K562 (cell line): ENCODE measurements at regions not wholly inside any gene's neighbourhood (a gene's known extent, or its start where the extent isn't known, plus 50 kb on each side); places are given as distances from the start of the nearest gene placed in this dataset.
"Not testable (repeated sequence)": the region's sequence is repeated elsewhere in the genome, so short reads cannot be mapped to it uniquely, and the experiment has no call there.

Experiments used
- ATAC-seq: fragments of 200-7000 bp; cut with Tn5 transposase; 3 replicates; pipeline ENCODE4 v1.9.1; 2020; ENCODE audit warnings: moderate library complexity
- BruUV-seq: library from RNA; stranded (reverse); fragments of 400-500 nt; replicated peaks from 2 replicates; lab custom pipeline; 2021; lab: Mats Ljungman, UMichigan
- CTCF ChIA-PET: fragments of 300-600 bp; formaldehyde crosslinking; extraction: SDS; loops from one replicate; lab custom pipeline; 2021; ENCODE audit warnings: low intra/inter-chr PET ratio; lab: Yijun Ruan, JAX
- POLR2A ChIA-PET: fragments of 300-600, 350-650 bp; sonication (Branson Sonifier 250); formaldehyde crosslinking; extraction: SDS; loops from one replicate; lab custom pipeline; 2021; ENCODE audit warnings: antibody characterized with exemption, inconsistent platforms; lab: Yijun Ruan, JAX
- DNase-seq, 4 experiments: peaks; one replicate each; pipeline versions ENCODE4 v3.0.0 to v3.0.0-alpha.2; 2011 to 2018; ENCODE audit warnings: low spot score in 3 of 4, mixed read lengths in 3 of 4; ENCODE audit errors: extremely low read depth in 1 of 4
- FAIRE-seq: peaks from 2 replicates; lab custom pipeline; 2011; peaks lifted over from hg19 to GRCh38; lab: Jason Lieb, UNC
- H2AFZ ChIP-seq: 2 replicates; pipeline ENCODE4 v1.6.0; 2011; ENCODE audit warnings: low read depth, low read length, control low read depth, inconsistent platforms
- H3K27ac ChIP-seq: fragments of 200-600 bp; 3 replicates; pipeline ENCODE4 v1.8.0; 2011; ENCODE audit warnings: low read depth, mild to moderate bottlenecking, control low read depth, inconsistent platforms, low read length, moderate library complexity, mixed read lengths; ENCODE audit errors: extremely low read depth
- H3K27me3 ChIP-seq, 2 experiments: fragments of 300-600 bp in 1 of 2; 2 replicates in 1 of 2; 3 replicates in 1 of 2; pipeline versions ENCODE4 v1.6.0 to v1.8.0; 2011; ENCODE audit warnings: inconsistent platforms in 2 of 2, low read length in 2 of 2, mild to moderate bottlenecking in 1 of 2, mixed read lengths in 1 of 2, moderate library complexity in 1 of 2; ENCODE audit not compliant: control insufficient read depth in 2 of 2, insufficient read depth in 2 of 2
- H3K36me3 ChIP-seq: fragments of 300-600 bp; 3 replicates; pipeline ENCODE4 v1.8.0; 2011; ENCODE audit warnings: mild to moderate bottlenecking, low read length, inconsistent platforms; ENCODE audit not compliant: control insufficient read depth, insufficient read depth
- H3K4me1 ChIP-seq, 2 experiments: fragments of 200-600 bp in 1 of 2; replicated peaks in 1 of 2; 2 replicates in 1 of 2; 3 replicates in 1 of 2; pipeline versions ENCODE4 v1.5.1 to v1.8.0; 2011; ENCODE audit warnings: inconsistent platforms in 2 of 2, low read length in 2 of 2, mild to moderate bottlenecking in 1 of 2, mixed read lengths in 1 of 2, moderate library complexity in 1 of 2; ENCODE audit not compliant: control insufficient read depth in 2 of 2, insufficient read depth in 2 of 2
- H3K4me2 ChIP-seq: 2 replicates; pipeline ENCODE4 v1.6.1; 2011; ENCODE audit warnings: low read length, control low read depth, inconsistent platforms, mixed read lengths; ENCODE audit not compliant: insufficient read depth
- H3K4me3 ChIP-seq: fragments of 200-600 bp; sonication (generic), shearing (Covaris generic); 2 replicates; pipeline ENCODE4 v1.5.1; 2016; ENCODE audit warnings: control low read depth, inconsistent platforms
- H3K79me2 ChIP-seq: fragments of 200-600 bp; 3 replicates; pipeline ENCODE4 v1.8.0; 2011; ENCODE audit warnings: low read length, inconsistent platforms; ENCODE audit not compliant: control insufficient read depth, insufficient read depth
- H3K9ac ChIP-seq, 2 experiments: 2 replicates each; pipeline versions ENCODE4 v1.6.0 to v1.6.1; 2011; ENCODE audit warnings: low read depth in 2 of 2, low read length in 2 of 2, control low read depth in 1 of 2, inconsistent platforms in 1 of 2, mild to moderate bottlenecking in 1 of 2, mixed read lengths in 1 of 2; ENCODE audit not compliant: insufficient read depth in 1 of 2
- H3K9me1 ChIP-seq: one replicate; pipeline ENCODE4 v1.6.0; 2011; ENCODE audit warnings: inconsistent platforms, mild to moderate bottlenecking, low read length, moderate library complexity; ENCODE audit not compliant: control insufficient read depth, insufficient read depth
- H3K9me3 ChIP-seq: replicated peaks from 2 replicates; pipeline ENCODE4 v1.5.1; 2011; ENCODE audit warnings: low read depth, low read length, inconsistent platforms; ENCODE audit not compliant: control insufficient read depth, insufficient read depth
- H4K20me1 ChIP-seq: replicated peaks from 2 replicates; pipeline ENCODE4 v1.6.1; 2011; ENCODE audit warnings: low read length, inconsistent platforms, mixed read lengths; ENCODE audit not compliant: control insufficient read depth, insufficient read depth
- KAT2B ChIP-seq: IDR thresholded peaks from one replicate; pipeline ENCODE4 v1.6.1; 2012; ENCODE audit warnings: low read depth, mild to moderate bottlenecking, control low read depth, inconsistent platforms, low read length, moderate library complexity
- SNIP1 ChIP-seq: fragments of 450-650 bp; IDR thresholded peaks from 2 replicates; pipeline ENCODE4 v1.7.1; 2017; ENCODE audit warnings: low read depth, mild to moderate bottlenecking
- ZNF184 ChIP-seq: sonication (generic); formaldehyde crosslinking; IDR thresholded peaks from 2 replicates; pipeline ENCODE4 v1.5.0; 2020; ENCODE audit warnings: missing genetic modification reagents
- ZNF263 ChIP-seq: sonication (generic); formaldehyde crosslinking; IDR thresholded peaks from 2 replicates; pipeline ENCODE4 v1.8.0; 2022; ENCODE audit warnings: mild to moderate bottlenecking, missing genetic modification reagents, borderline replicate concordance
- WGBS: fragments of 100-300 bp; shearing (Covaris generic); methylation state at CpG from one replicate; pipeline ENCODE4 v1.1.6; 2016; ENCODE audit warnings: low coverage, mixed read lengths; ENCODE audit not compliant: insufficient coverage; ENCODE audit errors: missing lambda C conversion rate; 5-methylcytosine and 5-hydroxymethylcytosine counted together
- in situ Hi-C: fragments of 300-500 bp; cut with MboI; formaldehyde crosslinking; loops from 4 replicates; pipeline ENCODE4 v1.15.0; 2018; ENCODE audit warnings: inconsistent platforms, mixed read lengths
- intact Hi-C: fragments of 100-400 bp; cut with micrococcal nuclease; formaldehyde crosslinking; loops from 2 replicates; pipeline ENCODE4 v1.14.2; 2022
- TF ChIP-seq, protein P1 (sequence below): fragments of 200-800 bp; sonication (Bioruptor generic); IDR thresholded peaks from 2 replicates; pipeline ENCODE4 v1.6.1; 2016; ENCODE audit warnings: missing genetic modification characterization, missing compliant biosample characterization

- TF ChIP-seq, protein P1, sequence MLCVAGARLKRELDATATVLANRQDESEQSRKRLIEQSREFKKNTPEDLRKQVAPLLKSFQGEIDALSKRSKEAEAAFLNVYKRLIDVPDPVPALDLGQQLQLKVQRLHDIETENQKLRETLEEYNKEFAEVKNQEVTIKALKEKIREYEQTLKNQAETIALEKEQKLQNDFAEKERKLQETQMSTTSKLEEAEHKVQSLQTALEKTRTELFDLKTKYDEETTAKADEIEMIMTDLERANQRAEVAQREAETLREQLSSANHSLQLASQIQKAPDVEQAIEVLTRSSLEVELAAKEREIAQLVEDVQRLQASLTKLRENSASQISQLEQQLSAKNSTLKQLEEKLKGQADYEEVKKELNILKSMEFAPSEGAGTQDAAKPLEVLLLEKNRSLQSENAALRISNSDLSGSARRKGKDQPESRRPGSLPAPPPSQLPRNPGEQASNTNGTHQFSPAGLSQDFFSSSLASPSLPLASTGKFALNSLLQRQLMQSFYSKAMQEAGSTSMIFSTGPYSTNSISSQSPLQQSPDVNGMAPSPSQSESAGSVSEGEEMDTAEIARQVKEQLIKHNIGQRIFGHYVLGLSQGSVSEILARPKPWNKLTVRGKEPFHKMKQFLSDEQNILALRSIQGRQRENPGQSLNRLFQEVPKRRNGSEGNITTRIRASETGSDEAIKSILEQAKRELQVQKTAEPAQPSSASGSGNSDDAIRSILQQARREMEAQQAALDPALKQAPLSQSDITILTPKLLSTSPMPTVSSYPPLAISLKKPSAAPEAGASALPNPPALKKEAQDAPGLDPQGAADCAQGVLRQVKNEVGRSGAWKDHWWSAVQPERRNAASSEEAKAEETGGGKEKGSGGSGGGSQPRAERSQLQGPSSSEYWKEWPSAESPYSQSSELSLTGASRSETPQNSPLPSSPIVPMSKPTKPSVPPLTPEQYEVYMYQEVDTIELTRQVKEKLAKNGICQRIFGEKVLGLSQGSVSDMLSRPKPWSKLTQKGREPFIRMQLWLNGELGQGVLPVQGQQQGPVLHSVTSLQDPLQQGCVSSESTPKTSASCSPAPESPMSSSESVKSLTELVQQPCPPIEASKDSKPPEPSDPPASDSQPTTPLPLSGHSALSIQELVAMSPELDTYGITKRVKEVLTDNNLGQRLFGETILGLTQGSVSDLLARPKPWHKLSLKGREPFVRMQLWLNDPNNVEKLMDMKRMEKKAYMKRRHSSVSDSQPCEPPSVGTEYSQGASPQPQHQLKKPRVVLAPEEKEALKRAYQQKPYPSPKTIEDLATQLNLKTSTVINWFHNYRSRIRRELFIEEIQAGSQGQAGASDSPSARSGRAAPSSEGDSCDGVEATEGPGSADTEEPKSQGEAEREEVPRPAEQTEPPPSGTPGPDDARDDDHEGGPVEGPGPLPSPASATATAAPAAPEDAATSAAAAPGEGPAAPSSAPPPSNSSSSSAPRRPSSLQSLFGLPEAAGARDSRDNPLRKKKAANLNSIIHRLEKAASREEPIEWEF (CRISPR knock-in tag) = no peak
- no peak for TF ChIP-seq KAT2B
- no peak for TF ChIP-seq SNIP1
- TF ChIP-seq ZNF184 (CRISPR knock-in tag) = no peak
- TF ChIP-seq ZNF263 (CRISPR knock-in tag) = no peak
Measured at GRCh38 chr7:112942981-112943380, 143.6 kb downstream of the GPR85 start (continued).

GRCh38 chr7:112942125-112942524 lies 144.5 kb downstream of the GPR85 start:
- FAIRE-seq, H3K27ac ChIP-seq, H2AFZ ChIP-seq, DNase-seq, ATAC-seq, H3K9me3 ChIP-seq, H3K4me2 ChIP-seq, H3K9me1 ChIP-seq, POLR2A ChIA-PET, in situ Hi-C loops, H3K9ac ChIP-seq, CTCF ChIA-PET, H4K20me1 ChIP-seq, H3K27me3 ChIP-seq, H3K4me3 ChIP-seq, H3K4me1 ChIP-seq, H3K36me3 ChIP-seq, BruUV-seq: not testable (repeated sequence)
- peaks cover 20% of the 10 kb centered on the region for H3K79me2 ChIP-seq
- 67% methylated on average over 6 of the region's 6 CpGs for WGBS
- intact Hi-C loops = loop anchor here (5.0 kb wide), 1 partner anchor 200 kb away; no protein-coding TSS in a partner anchor
